ENCODE measurements at regions not wholly inside any gene's neighbourhood (a gene's known extent, or its start where the extent isn't known, plus 50 kb on each side); places are given as distances from the start of the nearest gene placed in this dataset.

GRCh38 chr14:101444116-101444515, 117.2 kb upstream of the DIO3 start:
- no peak overlapping the region for H3K4me3 ChIP-seq (ENCODE audit: low read depth in 1 of 2, low read length in 1 of 2)
- H3K4me1 ChIP-seq (ENCODE audit: control insufficient read depth in 1 of 2, insufficient read depth in 1 of 2, low read depth in 1 of 2, low read length in 1 of 2), result no peaks in the 10 kb centered on the region
- H3K36me3 ChIP-seq, result no peaks in the 10 kb centered on the region
- no peaks in the 10 kb centered on the region for H3K9me3 ChIP-seq
- no peak for TF ChIP-seq CTCF (IDR thresholded peaks at IDR 0.05)
- H3K27ac ChIP-seq, result no peak overlapping the region
- peaks cover 15% of the 10 kb centered on the region for H3K27me3 ChIP-seq

GRCh38 chr14:101445278-101445677, 116.0 kb upstream of the DIO3 start:
- H3K27me3 ChIP-seq, result peaks cover 15% of the 10 kb centered on the region
- H3K4me1 ChIP-seq (ENCODE audit: control insufficient read depth in 1 of 2, insufficient read depth in 1 of 2, low read depth in 1 of 2, low read length in 1 of 2), result no peaks in the 10 kb centered on the region
- no peaks in the 10 kb centered on the region for H3K9me3 ChIP-seq
- TF ChIP-seq CTCF (IDR thresholded peaks at IDR 0.05), result no peak
- H3K27ac ChIP-seq, result no peak overlapping the region
- H3K36me3 ChIP-seq, result no peaks in the 10 kb centered on the region
- H3K4me3 ChIP-seq (ENCODE audit: low read depth in 1 of 2, low read length in 1 of 2), result no peak overlapping the region

GRCh38 chr14:101446387-101446969, 114.8 kb upstream of the DIO3 start:
- Histone ChIP-seq H3K4me3 (ENCODE audit: low read depth in 1 of 2, low read length in 1 of 2) (no peak overlapping the region), H3K27ac (no peak overlapping the region), H3K36me3 (no peaks in the 10 kb centered on the region), H3K27me3 (peaks cover 15% of the 10 kb centered on the region), H3K4me1 (ENCODE audit: control insufficient read depth in 1 of 2, insufficient read depth in 1 of 2, low read depth in 1 of 2, low read length in 1 of 2) (no peaks in the 10 kb centered on the region), H3K9me3 (no peaks in the 10 kb centered on the region)
- no peak for TF ChIP-seq CTCF (IDR thresholded peaks at IDR 0.05)

GRCh38 chr14:101449114-101449513, 112.2 kb upstream of the DIO3 start:
- H3K4me3 ChIP-seq (ENCODE audit: low read depth in 1 of 2, low read length in 1 of 2), result no peak overlapping the region
- peaks cover 25% of the 10 kb centered on the region for H3K27me3 ChIP-seq
- H3K27ac ChIP-seq, result no peak overlapping the region
- no peaks in the 10 kb centered on the region for H3K36me3 ChIP-seq
- no peaks in the 10 kb centered on the region for H3K4me1 ChIP-seq (ENCODE audit: control insufficient read depth in 1 of 2, insufficient read depth in 1 of 2, low read depth in 1 of 2, low read length in 1 of 2)
- TF ChIP-seq CTCF (IDR thresholded peaks at IDR 0.05), result no peak
- no peaks in the 10 kb centered on the region for H3K9me3 ChIP-seq

- Histone ChIP-seq H3K36me3 (no peaks in the 10 kb centered on the region), H3K27ac (no peak overlapping the region), H3K9me3 (no peaks in the 10 kb centered on the region), H3K27me3 (peaks cover 41% of the 10 kb centered on the region), H3K4me1 (ENCODE audit: control insufficient read depth in 1 of 2, insufficient read depth in 1 of 2, low read depth in 1 of 2, low read length in 1 of 2) (no peaks in the 10 kb centered on the region), H3K4me3 (ENCODE audit: low read depth in 1 of 2, low read length in 1 of 2) (no peak overlapping the region)
- no peak for TF ChIP-seq CTCF (IDR thresholded peaks at IDR 0.05)
Observed at GRCh38 chr14:101451166-101451565, 110.1 kb upstream of the DIO3 start.

GRCh38 chr14:101453225-101453624, 108.1 kb upstream of the DIO3 start:
- Histone ChIP-seq H3K36me3 (no peaks in the 10 kb centered on the region), H3K27me3 (peaks cover 54% of the 10 kb centered on the region), H3K4me1 (ENCODE audit: control insufficient read depth in 1 of 2, insufficient read depth in 1 of 2, low read depth in 1 of 2, low read length in 1 of 2) (no peaks in the 10 kb centered on the region), H3K27ac (no peak overlapping the region), H3K9me3 (no peaks in the 10 kb centered on the region), H3K4me3 (ENCODE audit: low read depth in 1 of 2, low read length in 1 of 2) (no peak overlapping the region)
- no peak for TF ChIP-seq CTCF (IDR thresholded peaks at IDR 0.05)
